Mammary epithelial cell (primary cell): ENCODE measurements at regions not wholly inside any gene's neighbourhood (a gene's known extent, or its start where the extent isn't known, plus 50 kb on each side); places are given as distances from the start of the nearest gene placed in this dataset.

Experiments used
- EZH2 ChIP-seq: IDR thresholded peaks from 2 replicates; pipeline ENCODE4 v1.6.1; 2012; ENCODE audit warnings: low read length, inconsistent platforms, borderline replicate concordance
- TF ChIP-seq, protein P1 (sequence below), 2 donors: IDR thresholded peaks in 1 of 2; conservative IDR thresholded peaks in 1 of 2; 2 replicates each; pipeline ENCODE4 v1.5.1; 2011 to 2012; ENCODE audit warnings: inconsistent platforms in 2 of 2, low read length in 2 of 2, mild to moderate bottlenecking in 2 of 2, control low read depth in 1 of 2, low read depth in 1 of 2; ENCODE audit not compliant: insufficient read depth in 1 of 2; ENCODE audit errors: extremely low read depth in 1 of 2

GRCh38 chr4:130124066-130124465 lies 1028.1 kb downstream of the C4orf33 start:
- TF ChIP-seq, protein P1, sequence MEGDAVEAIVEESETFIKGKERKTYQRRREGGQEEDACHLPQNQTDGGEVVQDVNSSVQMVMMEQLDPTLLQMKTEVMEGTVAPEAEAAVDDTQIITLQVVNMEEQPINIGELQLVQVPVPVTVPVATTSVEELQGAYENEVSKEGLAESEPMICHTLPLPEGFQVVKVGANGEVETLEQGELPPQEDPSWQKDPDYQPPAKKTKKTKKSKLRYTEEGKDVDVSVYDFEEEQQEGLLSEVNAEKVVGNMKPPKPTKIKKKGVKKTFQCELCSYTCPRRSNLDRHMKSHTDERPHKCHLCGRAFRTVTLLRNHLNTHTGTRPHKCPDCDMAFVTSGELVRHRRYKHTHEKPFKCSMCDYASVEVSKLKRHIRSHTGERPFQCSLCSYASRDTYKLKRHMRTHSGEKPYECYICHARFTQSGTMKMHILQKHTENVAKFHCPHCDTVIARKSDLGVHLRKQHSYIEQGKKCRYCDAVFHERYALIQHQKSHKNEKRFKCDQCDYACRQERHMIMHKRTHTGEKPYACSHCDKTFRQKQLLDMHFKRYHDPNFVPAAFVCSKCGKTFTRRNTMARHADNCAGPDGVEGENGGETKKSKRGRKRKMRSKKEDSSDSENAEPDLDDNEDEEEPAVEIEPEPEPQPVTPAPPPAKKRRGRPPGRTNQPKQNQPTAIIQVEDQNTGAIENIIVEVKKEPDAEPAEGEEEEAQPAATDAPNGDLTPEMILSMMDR (conservative IDR thresholded peaks at IDR 0.05 in 1 of 2, IDR thresholded peaks at IDR 0.05 in 1 of 2; ENCODE audit: extremely low read depth in 1 of 2, insufficient read depth in 1 of 2, low read depth in 1 of 2, low read length in 2 of 2) = no peak
- TF ChIP-seq EZH2 = no peak
